Esophagus (tissue), 2 donors: ENCODE measurements at regions not wholly inside any gene's neighbourhood (a gene's known extent, or its start where the extent isn't known, plus 50 kb on each side); places are given as distances from the start of the nearest gene placed in this dataset.
"Not testable (repeated sequence)": the region's sequence is repeated elsewhere in the genome, so short reads cannot be mapped to it uniquely, and the experiment has no call there.

Experiments used
- H3K27ac ChIP-seq, 2 donors: one replicate each; pipeline ENCODE4 v1.5.1; 2013; ENCODE audit warnings: low read depth in 2 of 2, mild to moderate bottlenecking in 2 of 2, inconsistent platforms in 1 of 2, low read length in 1 of 2, moderate library complexity in 1 of 2
- H3K27me3 ChIP-seq, 2 donors: one replicate each; pipeline ENCODE4 v1.6.1; 2013; ENCODE audit warnings: low read length in 2 of 2, control low read depth in 1 of 2, mild to moderate bottlenecking in 1 of 2; ENCODE audit not compliant: insufficient read depth in 2 of 2, control insufficient read depth in 1 of 2
- H3K36me3 ChIP-seq, 2 donors: one replicate each; pipeline ENCODE4 v1.6.1; 2013; ENCODE audit warnings: low read length in 1 of 2; ENCODE audit not compliant: control insufficient read depth in 2 of 2, insufficient read depth in 2 of 2
- H3K4me1 ChIP-seq, 2 donors: one replicate each; pipeline ENCODE4 v1.6.1; 2013; ENCODE audit warnings: low read length in 1 of 2; ENCODE audit not compliant: control insufficient read depth in 2 of 2, insufficient read depth in 2 of 2
- H3K4me3 ChIP-seq, 2 donors: one replicate each; pipeline ENCODE4 v1.5.1; 2013; ENCODE audit warnings: low read length in 2 of 2, mild to moderate bottlenecking in 2 of 2, low read depth in 1 of 2, moderate library complexity in 1 of 2
- H3K9me3 ChIP-seq, 2 donors: one replicate each; pipeline ENCODE4 v1.6.1; 2013; ENCODE audit warnings: mild to moderate bottlenecking in 2 of 2, low read depth in 1 of 2, low read length in 1 of 2, moderate library complexity in 1 of 2; ENCODE audit not compliant: control insufficient read depth in 2 of 2, insufficient read depth in 1 of 2
- WGBS, 2 donors: extraction: QIAGEN DNeasy Blood & Tissue Kit; methylation state at CpG; one replicate each; pipeline ENCODE4 v1.1.7; 2013; 5-methylcytosine and 5-hydroxymethylcytosine counted together
- donor health status: healthy with polysubstance abuse.
- donor health status: Bipolar disorder and iron deficiency.

DNA sequence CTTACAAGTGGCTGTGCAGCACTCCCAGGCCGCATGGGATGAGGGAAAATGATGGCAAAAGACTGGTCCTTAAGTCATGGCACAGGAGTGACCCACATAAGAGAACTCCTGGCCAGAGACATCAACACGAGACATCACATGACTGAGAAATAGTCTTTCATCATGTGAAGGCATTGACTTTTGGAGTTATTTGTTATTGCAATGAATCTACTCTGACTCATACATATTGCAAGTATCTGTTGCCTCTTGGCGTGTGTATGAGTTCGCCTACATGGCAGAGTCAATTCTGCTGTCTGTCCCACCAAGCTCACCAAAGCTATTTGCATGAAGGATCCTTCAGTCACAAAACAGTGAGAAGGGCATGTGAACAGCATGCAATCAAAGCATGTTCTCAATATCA is 59.7 kb upstream of the HABP2 start:
- no peaks in the 10 kb centered on the region for H3K9me3 ChIP-seq
- H3K4me1 ChIP-seq = peaks cover 0 to 2% of the 10 kb centered on the region in 2 donors
- H3K4me3 ChIP-seq = no peak overlapping the region
- H3K27ac ChIP-seq = no peak overlapping the region
- H3K27me3 ChIP-seq = no peaks in the 10 kb centered on the region
- 74 to 88% methylated on average over 4 of the region's 4 CpGs for WGBS, 2 donors
- no peaks in the 10 kb centered on the region for H3K36me3 ChIP-seq

DNA sequence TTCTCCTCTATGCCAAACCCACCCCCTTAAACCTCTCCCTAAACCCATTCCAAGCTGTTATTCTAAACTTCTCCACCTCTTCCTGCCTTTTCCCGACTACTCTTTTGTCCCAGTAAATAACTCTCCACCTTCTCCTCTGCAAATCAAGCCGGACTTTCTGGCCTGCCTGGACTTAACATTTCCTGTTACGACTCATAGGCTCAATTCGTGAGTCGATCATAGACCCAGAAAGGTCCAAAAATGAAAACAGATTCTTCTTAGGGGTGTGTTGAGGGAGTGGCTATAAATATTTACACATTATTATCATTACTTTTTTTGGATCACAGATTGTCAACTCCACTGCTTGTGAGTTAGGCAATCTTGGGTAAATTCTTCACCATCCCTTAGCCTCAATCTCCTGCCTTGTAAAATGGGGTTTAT is 59.0 kb upstream of the HABP2 start:
- Histone ChIP-seq H3K4me3 (no peak overlapping the region), H3K4me1 (peaks cover 0 to 2% of the 10 kb centered on the region in 2 donors), H3K27me3 (no peaks in the 10 kb centered on the region), H3K9me3 (no peaks in the 10 kb centered on the region), H3K36me3 (no peaks in the 10 kb centered on the region), H3K27ac (no peak overlapping the region)
- WGBS, 2 donors = 27 to 33% methylated on average over 5 of the region's 5 CpGs

DNA sequence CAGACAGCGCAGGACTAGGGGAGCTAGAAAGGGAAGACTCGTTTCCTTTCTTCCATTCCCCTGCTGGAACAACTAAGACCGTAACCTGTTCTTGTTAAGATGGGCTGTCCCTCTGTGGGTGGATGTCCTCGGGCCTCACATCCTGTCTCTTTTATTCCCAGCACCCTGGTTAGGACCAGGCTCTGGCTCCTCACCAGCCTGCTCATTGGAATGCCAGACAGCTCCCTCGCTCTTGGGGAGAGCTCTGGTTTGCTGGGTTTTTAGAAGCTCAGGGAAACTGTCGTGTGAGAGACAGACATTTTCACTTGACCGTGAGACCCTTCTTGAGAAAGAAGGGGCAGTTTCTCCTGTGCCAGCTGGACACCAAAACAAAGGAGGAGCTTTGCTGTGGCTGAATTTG is 58.1 kb upstream of the HABP2 start:
- Histone ChIP-seq H3K9me3 (no peaks in the 10 kb centered on the region), H3K27me3 (no peaks in the 10 kb centered on the region), H3K27ac (no peak overlapping the region), H3K4me1 (peaks cover 0 to 2% of the 10 kb centered on the region in 2 donors), H3K36me3 (no peaks in the 10 kb centered on the region), H3K4me3 (no peak overlapping the region)
- 74 to 79% methylated on average over 7 of the region's 7 CpGs for WGBS, 2 donors

DNA sequence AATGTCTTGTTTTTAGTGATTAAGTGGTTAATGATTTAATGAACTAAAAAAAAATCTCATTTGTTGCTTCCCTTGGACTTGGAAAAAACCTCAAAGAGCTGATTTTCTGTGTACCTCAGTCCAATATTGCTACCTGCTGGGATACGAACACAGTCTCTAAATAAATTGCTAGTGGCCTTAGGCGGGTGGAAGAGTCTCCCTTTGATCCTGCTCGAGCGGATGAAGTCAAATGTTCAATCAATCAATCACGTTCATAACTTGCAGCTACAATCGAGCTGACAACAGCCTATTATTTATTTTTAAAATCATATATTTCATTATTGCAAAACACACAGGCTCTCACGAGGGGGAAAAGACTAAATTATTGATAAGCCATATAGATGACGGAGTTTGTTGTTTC is 57.3 kb upstream of the HABP2 start:
- H3K27ac ChIP-seq = no peak overlapping the region
- peaks cover 0 to 2% of the 10 kb centered on the region in 2 donors for H3K4me1 ChIP-seq
- H3K27me3 ChIP-seq = no peaks in the 10 kb centered on the region
- 66 to 74% methylated on average over 8 of the region's 8 CpGs for WGBS, 2 donors
- H3K36me3 ChIP-seq = no peaks in the 10 kb centered on the region
- H3K9me3 ChIP-seq = no peaks in the 10 kb centered on the region
- no peak overlapping the region for H3K4me3 ChIP-seq

DNA sequence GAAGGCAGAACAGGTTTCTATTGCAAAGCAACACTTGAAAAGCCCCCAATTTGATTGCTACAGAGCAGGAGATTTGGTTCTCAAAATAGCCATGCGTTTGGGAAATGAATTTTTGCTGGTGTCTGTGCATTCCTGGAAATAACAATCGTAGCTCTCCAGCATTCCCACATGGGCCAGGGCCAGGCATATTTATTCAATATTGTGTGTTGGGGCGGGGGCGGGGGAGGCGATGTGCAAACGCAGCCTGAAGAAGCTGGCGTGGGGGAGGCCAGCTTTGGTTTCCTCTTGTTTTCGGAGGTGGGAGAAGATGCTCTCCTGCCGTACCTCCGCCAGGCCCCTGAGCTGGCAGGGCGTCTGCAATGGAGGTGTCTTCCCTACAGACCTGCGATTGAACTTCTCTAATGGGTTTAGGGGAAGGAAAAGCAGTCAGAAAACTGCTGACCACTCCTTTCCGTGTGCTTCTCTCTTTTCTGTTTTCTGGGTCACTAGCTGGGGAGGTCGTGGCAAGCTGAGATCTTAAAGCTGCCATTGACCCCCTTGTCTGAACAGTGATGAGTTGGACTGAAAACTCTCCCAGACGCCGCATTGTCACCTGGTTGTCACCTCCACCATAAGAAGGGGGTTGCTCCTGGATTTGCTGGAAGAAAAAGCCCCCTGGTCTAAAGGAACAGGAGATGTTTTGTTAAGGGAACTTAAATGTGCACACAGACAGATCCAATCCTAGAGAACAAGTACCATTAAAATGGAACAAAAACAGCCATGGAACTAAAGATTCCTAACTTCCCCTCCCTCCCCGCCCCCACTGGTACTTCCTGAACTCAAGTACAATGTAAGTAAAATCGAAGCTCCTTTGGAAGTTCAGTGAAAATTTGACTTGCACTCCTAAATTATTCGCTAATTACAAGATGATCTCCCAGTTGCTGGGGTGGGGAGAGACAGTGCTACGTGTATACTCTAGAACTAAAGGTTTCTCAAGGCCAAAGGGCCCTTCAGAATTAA is 56.4 kb upstream of the HABP2 start:
- whole genome bisulfite sequencing, 2 donors = 70 to 72% methylated on average over 20 of the region's 20 CpGs
- H3K4me3 ChIP-seq = no peak overlapping the region
- H3K36me3 ChIP-seq = no peaks in the 10 kb centered on the region
- H3K27me3 ChIP-seq = no peaks in the 10 kb centered on the region
- H3K4me1 ChIP-seq = peaks cover 0 to 2% of the 10 kb centered on the region in 2 donors
- no peaks in the 10 kb centered on the region for H3K9me3 ChIP-seq
- no peak overlapping the region for H3K27ac ChIP-seq

DNA sequence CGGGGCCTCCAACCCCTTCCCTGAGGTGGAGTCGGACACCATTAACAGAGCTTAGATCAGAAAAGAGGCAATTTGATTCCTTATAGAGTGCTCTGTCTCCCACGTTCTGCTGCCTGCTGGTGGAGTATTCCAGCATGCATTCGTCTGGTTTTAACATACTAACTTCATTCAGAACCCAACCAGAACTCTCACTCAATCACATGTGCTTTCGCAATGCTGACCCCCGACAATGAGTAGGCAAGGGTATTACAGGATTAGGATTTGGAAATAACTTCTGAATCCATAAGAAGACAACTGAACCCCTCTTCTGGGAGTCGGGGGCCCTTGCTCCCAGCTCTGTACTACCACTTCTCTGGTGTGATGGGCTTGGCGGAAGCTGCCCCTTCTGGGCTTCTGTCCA is 55.7 kb upstream of the HABP2 start:
- Histone ChIP-seq H3K4me1 (peaks cover 0 to 2% of the 10 kb centered on the region in 2 donors), H3K27ac (no peak overlapping the region)
- WGBS, 2 donors = 75 to 77% methylated on average over 8 of the region's 8 CpGs

DNA sequence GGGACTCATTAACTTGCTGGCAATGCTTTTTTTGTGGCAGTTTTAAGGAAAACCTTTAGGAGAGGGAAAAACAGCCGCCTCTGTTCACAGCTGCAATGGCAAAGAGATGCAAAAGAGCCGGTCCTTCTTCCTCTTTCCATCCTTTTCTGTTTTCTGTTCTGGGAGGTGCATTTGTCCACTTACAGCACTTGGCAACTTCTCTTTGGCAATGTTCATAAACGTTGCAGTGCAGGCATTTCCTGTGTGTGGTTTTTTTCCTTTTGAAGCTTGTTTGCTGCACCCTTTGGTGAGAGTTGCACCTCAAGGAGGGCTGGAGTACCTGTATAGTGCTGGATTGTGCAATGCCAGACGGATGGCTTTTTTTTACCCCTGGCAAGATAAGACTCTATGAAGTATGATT is 53.9 kb upstream of the HABP2 start:
- no peaks in the 10 kb centered on the region for H3K9me3 ChIP-seq
- H3K36me3 ChIP-seq = no peaks in the 10 kb centered on the region
- H3K4me3 ChIP-seq = no peak overlapping the region
- H3K27me3 ChIP-seq = no peaks in the 10 kb centered on the region
- H3K27ac ChIP-seq = no peak overlapping the region
- WGBS, 2 donors = 32 to 44% methylated on average over 4 of the region's 4 CpGs
- peaks cover 0 to 2% of the 10 kb centered on the region in 2 donors for H3K4me1 ChIP-seq

More for the DNA sequence above, 55.7 kb upstream of the HABP2 start:
- H3K4me3 ChIP-seq = no peak overlapping the region
- no peaks in the 10 kb centered on the region for H3K9me3 ChIP-seq
- no peaks in the 10 kb centered on the region for H3K36me3 ChIP-seq
- no peaks in the 10 kb centered on the region for H3K27me3 ChIP-seq

DNA sequence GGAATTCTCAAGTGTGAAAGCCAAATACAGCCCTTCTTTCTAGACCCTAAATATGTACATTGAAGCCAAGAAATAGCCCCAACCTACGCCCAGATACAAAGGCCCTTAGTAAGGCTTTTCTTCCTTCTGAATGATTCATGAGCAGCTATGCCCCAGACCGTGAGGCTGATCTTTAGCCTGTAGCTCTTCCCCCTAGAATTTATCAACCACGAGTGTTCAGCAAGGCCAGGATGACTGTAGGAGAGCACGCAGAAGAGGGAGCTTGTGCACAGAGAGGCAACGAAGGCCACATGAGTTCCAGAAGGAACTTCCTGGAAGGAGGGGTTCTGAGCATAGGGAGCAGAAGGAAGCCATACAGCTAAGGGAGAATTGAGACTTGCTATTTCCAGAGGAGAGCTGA is 53.0 kb upstream of the HABP2 start:
- WGBS, 2 donors = 85 to 90% methylated on average over 5 of the region's 5 CpGs
- Histone ChIP-seq H3K36me3 (no peaks in the 10 kb centered on the region), H3K9me3 (no peaks in the 10 kb centered on the region), H3K27me3 (no peaks in the 10 kb centered on the region), H3K4me1 (no peaks in the 10 kb centered on the region), H3K4me3 (no peak overlapping the region), H3K27ac (no peak overlapping the region)

DNA sequence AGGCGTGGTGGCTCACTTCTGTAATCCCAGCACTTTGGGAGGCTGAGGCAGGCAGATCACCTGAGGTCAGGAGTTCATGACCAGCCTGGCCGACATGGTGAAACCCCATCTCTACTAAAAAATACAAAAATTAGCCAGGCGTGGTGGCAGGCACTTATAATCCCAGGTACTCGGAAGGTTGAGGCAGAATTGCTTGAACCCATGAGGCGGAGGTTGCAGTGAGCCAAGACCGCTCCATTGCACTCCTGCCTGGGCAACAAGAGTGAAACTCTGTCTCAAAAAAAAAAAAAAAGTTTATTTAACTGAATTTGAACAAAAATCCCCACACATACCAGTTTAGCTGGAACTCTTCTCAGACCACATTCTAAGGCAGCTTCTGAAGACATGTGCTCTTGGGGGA is 51.8 kb upstream of the HABP2 start:
- not testable (repeated sequence) for H3K4me3 ChIP-seq, H3K36me3 ChIP-seq, H3K4me1 ChIP-seq, H3K27ac ChIP-seq, H3K9me3 ChIP-seq, H3K27me3 ChIP-seq
- 91 to 96% methylated on average over 6 of the region's 6 CpGs for WGBS, 2 donors
